Tibial artery (tissue), 4 donors: ENCODE measurements at regions not wholly inside any gene's neighbourhood (a gene's known extent, or its start where the extent isn't known, plus 50 kb on each side); places are given as distances from the start of the nearest gene placed in this dataset.
"Not testable (repeated sequence)": the region's sequence is repeated elsewhere in the genome, so short reads cannot be mapped to it uniquely, and the experiment has no call there.

Source experiments
- DNase-seq, 2 donors: peaks; one replicate each; pipeline ENCODE4 v3.0.0-alpha.2; 2019
- H3K27ac ChIP-seq, 2 donors: fragments of 200-600 bp; sonication (generic) in 1 of 2; 1 replicate in 1 of 2; 2 replicates in 1 of 2; pipeline ENCODE4 v1.5.1; 2018 to 2019; ENCODE audit warnings: mild to moderate bottlenecking in 1 of 2
- H3K27me3 ChIP-seq, 2 donors: fragments of 200-600 bp; sonication (generic) in 1 of 2; one replicate each; pipeline versions ENCODE4 v1.5.1 to v1.6.0; 2016 to 2019
- H3K36me3 ChIP-seq, 3 donors: fragments of 200-600 bp; sonication (generic) in 2 of 3; one replicate each; pipeline ENCODE4 v1.5.1; 2016 to 2019; ENCODE audit warnings: mild to moderate bottlenecking in 2 of 3
- H3K4me1 ChIP-seq, 4 donors: fragments of 200-600 bp; sonication (generic) in 2 of 4; 1 replicate in 3 of 4; 2 replicates in 1 of 4; pipeline ENCODE4 v1.5.1; 2016 to 2019
- H3K4me3 ChIP-seq, 2 donors: fragments of 200-600 bp; sonication (generic) in 1 of 2; 1 replicate in 1 of 2; 2 replicates in 1 of 2; pipeline ENCODE4 v1.5.1; 2018 to 2019; ENCODE audit warnings: mild to moderate bottlenecking in 2 of 2
- H3K9me3 ChIP-seq, 3 donors: fragments of 200-600 bp; sonication (generic) in 1 of 3; one replicate each; pipeline ENCODE4 v1.5.1; 2016 to 2019
- CTCF ChIP-seq, 2 experiments: fragments of 200-600 bp in 1 of 2; fragments of 450-650 bp in 1 of 2; IDR thresholded peaks; one replicate each; pipeline ENCODE4 v1.5.1; 2017 to 2019; ENCODE audit warnings: antibody characterized with exemption in 2 of 2, mild to moderate bottlenecking in 1 of 2, moderate library complexity in 1 of 2
- intact Hi-C: fragments of 100-400 bp; cut with DNase I; formaldehyde crosslinking; loops from one replicate; pipeline ENCODE4 v1.15.0; 2023; ENCODE audit warnings: low total_unique reads

DNA sequence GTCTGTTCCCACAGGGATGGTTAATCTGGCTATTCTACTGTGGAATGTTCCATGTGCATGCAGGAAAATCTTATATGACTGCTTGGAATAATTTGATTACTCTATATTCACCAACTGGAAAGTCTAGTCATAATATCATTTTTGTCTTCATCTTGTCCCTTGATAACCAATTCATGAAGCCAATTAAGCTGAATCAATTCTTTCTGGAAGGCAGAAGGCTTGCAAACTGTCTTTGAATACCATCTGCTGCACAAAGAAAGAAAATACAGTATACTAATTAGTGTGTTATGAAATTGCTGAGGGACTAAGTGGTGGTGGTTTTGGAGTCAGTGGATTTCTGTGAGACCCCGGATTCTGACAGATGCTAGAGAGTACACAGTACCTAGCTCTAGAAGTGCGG, 546.5 kb upstream of the MIS18BP1 start:
- TF ChIP-seq CTCF (IDR thresholded peaks at IDR 0.05), result no peak
- H3K27me3 ChIP-seq, result no peaks in the 10 kb centered on the region
- intact Hi-C loops, result no loop called here

GRCh38 chr14:45798659-45799058, 545.7 kb upstream of the MIS18BP1 start:
- Histone ChIP-seq H3K4me3 (no peak overlapping the region), H3K9me3 (no peaks in the 10 kb centered on the region), H3K36me3 (no peaks in the 10 kb centered on the region), H3K27ac (no peak overlapping the region), H3K27me3 (no peaks in the 10 kb centered on the region), H3K4me1 (no peaks in the 10 kb centered on the region)
- no peak for DNase-seq
- intact Hi-C loops, result no loop called here
- no peak for TF ChIP-seq CTCF (IDR thresholded peaks at IDR 0.05)

More for the DNA sequence above, 546.5 kb upstream of the MIS18BP1 start:
- Histone ChIP-seq H3K36me3 (no peaks in the 10 kb centered on the region), H3K4me1 (no peaks in the 10 kb centered on the region), H3K9me3 (no peaks in the 10 kb centered on the region), H3K27ac (no peak overlapping the region), H3K4me3 (no peak overlapping the region)
- no peak for DNase-seq

DNA sequence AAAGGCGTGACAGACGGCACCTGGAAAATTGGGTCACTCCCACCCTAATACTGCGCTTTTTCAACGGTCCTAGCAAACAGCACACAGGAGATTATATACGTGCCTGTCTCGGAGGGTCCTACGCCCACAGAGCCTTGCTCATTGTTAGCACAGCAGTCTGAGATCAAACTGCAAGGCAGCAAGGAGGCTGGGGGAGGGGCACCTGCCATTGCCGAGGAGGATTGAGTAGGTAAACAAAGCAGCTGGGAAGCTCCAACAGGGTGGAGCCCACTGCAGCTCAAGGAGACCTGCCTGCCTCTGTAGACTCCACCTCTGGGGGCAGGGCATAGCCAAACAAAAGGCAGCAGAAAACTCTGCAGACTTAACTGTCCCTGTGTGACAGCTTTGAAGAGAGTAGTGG, 543.0 kb upstream of the MIS18BP1 start:
- H3K4me1 ChIP-seq, H3K36me3 ChIP-seq, intact Hi-C loops, DNase-seq, H3K4me3 ChIP-seq, H3K9me3 ChIP-seq, H3K27ac ChIP-seq, H3K27me3 ChIP-seq: not testable (repeated sequence)

GRCh38 chr14:45793081-45793480, 540.1 kb upstream of the MIS18BP1 start:
- no peaks in the 10 kb centered on the region for H3K36me3 ChIP-seq
- TF ChIP-seq CTCF (IDR thresholded peaks at IDR 0.05), result no peak
- H3K9me3 ChIP-seq, result no peaks in the 10 kb centered on the region
- DNase-seq, result no peak
- H3K4me3 ChIP-seq, result no peak overlapping the region
- no peak overlapping the region for H3K27ac ChIP-seq
- H3K27me3 ChIP-seq, result no peaks in the 10 kb centered on the region
- H3K4me1 ChIP-seq, result no peaks in the 10 kb centered on the region
- intact Hi-C loops, result no loop called here

GRCh38 chr14:45790293-45790692, 537.3 kb upstream of the MIS18BP1 start:
- intact Hi-C loops, result no loop called here
- no peaks in the 10 kb centered on the region for H3K4me1 ChIP-seq
- H3K36me3 ChIP-seq, result no peaks in the 10 kb centered on the region
- TF ChIP-seq CTCF (IDR thresholded peaks at IDR 0.05), result no peak
- H3K9me3 ChIP-seq, result peaks cover 0 to 21% (median 14%) of the 10 kb centered on the region in 3 donors
- no peak for DNase-seq
- H3K27me3 ChIP-seq, result no peaks in the 10 kb centered on the region
- H3K4me3 ChIP-seq, result no peak overlapping the region
- no peak overlapping the region for H3K27ac ChIP-seq

- no peaks in the 10 kb centered on the region for H3K27me3 ChIP-seq
- H3K4me1 ChIP-seq, result no peaks in the 10 kb centered on the region
- no peak overlapping the region for H3K4me3 ChIP-seq
- TF ChIP-seq CTCF (IDR thresholded peaks at IDR 0.05), result no peak
- H3K9me3 ChIP-seq, result peaks cover 0 to 32% (median 26%) of the 10 kb centered on the region in 3 donors
- H3K36me3 ChIP-seq, result no peaks in the 10 kb centered on the region
- no peak overlapping the region for H3K27ac ChIP-seq
- no peak for DNase-seq
- intact Hi-C loops, result no loop called here
Measured at GRCh38 chr14:45787167-45787566, 534.2 kb upstream of the MIS18BP1 start.
